Prostate gland (tissue), 2 donors: ENCODE measurements at regions not wholly inside any gene's neighbourhood (a gene's known extent, or its start where the extent isn't known, plus 50 kb on each side); places are given as distances from the start of the nearest gene placed in this dataset.

Experiments used
- CTCF ChIP-seq, 4 experiments: fragments of 200-600 bp in 2 of 4; fragments of 450-650 bp in 2 of 4; sonication (generic) in 2 of 4; IDR thresholded peaks; 1 replicate in 3 of 4; 2 replicates in 1 of 4; pipeline ENCODE4 v1.5.1; 2016 to 2019; ENCODE audit warnings: antibody characterized with exemption in 4 of 4, mild to moderate bottlenecking in 2 of 4, moderate library complexity in 2 of 4
- POLR2A ChIP-seq: fragments of 450-650 bp; IDR thresholded peaks from one replicate; pipeline ENCODE4 v1.6.1; 2016; ENCODE audit warnings: antibody characterized with exemption, mild to moderate bottlenecking
- POLR2AphosphoS5 ChIP-seq: sonication (generic); formaldehyde crosslinking; IDR thresholded peaks from one replicate; pipeline ENCODE4 v1.6.1; 2017; ENCODE audit warnings: antibody characterized with exemption

DNA sequence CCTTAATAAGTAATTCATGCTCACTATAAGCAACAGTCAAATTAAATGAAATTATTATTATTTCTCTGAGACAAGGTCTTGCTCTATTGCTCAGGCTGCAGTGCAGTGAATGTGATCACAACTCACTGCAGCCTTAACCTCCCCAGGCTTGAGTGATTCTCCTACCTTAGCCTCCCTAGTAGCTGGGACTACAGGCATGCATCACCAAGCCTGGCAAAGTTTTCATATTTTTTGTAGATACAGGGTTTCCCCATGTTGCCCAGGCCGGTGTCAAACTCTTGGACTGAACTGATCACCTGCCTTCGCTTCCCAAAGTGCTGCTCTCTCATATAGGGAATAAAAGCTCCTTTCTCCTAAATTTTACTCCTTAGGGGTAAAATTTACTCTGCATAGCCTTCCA, 74.9 kb upstream of the GAREM1 start:
- TF ChIP-seq CTCF (IDR thresholded peaks at IDR 0.05) (no peak), POLR2A (no peak), POLR2AphosphoS5 (no peak)
